SJCRH30 (cell line): ENCODE measurements at regions not wholly inside any gene's neighbourhood (a gene's known extent, or its start where the extent isn't known, plus 50 kb on each side); places are given as distances from the start of the nearest gene placed in this dataset.
"Not testable (repeated sequence)": the region's sequence is repeated elsewhere in the genome, so short reads cannot be mapped to it uniquely, and the experiment has no call there.

Experiments
- DNase-seq, 2 experiments: peaks; one replicate each; pipeline ENCODE4 v3.0.0-alpha.2; 2015 to 2020
- H3K27ac ChIP-seq: fragments of 250-450 bp; sonication (Bioruptor Pico); 2 replicates; pipeline ENCODE4 v1.5.1; 2020; ENCODE audit warnings: mild to moderate bottlenecking, moderate library complexity
- H3K27me3 ChIP-seq: fragments of 250-450 bp; sonication (Bioruptor Pico); 2 replicates; pipeline ENCODE4 v1.5.1; 2020; ENCODE audit warnings: mild to moderate bottlenecking, moderate library complexity
- H3K36me3 ChIP-seq: fragments of 250-450 bp; sonication (Bioruptor Pico); 2 replicates; pipeline ENCODE4 v1.5.1; 2020; ENCODE audit warnings: mild to moderate bottlenecking, moderate library complexity
- H3K4me1 ChIP-seq: fragments of 250-450 bp; sonication (Bioruptor Pico); 2 replicates; pipeline ENCODE4 v1.5.1; 2020; ENCODE audit warnings: mild to moderate bottlenecking, moderate library complexity
- H3K4me3 ChIP-seq: fragments of 250-450 bp; sonication (Bioruptor Pico); 2 replicates; pipeline ENCODE4 v1.5.1; 2020; ENCODE audit warnings: mild to moderate bottlenecking, moderate library complexity
- H3K9me3 ChIP-seq: fragments of 250-450 bp; sonication (Bioruptor Pico); replicated peaks from 2 replicates; pipeline ENCODE4 v1.5.1; 2020; ENCODE audit warnings: mild to moderate bottlenecking, moderate library complexity

GRCh38 chr5:18292146-18292545, 657.9 kb downstream of the TAF11L14 start:
- Histone ChIP-seq H3K4me3 (no peak overlapping the region), H3K4me1 (no peaks in the 10 kb centered on the region), H3K27me3 (no peaks in the 10 kb centered on the region), H3K27ac (no peak overlapping the region), H3K9me3 (no peaks in the 10 kb centered on the region), H3K36me3 (no peaks in the 10 kb centered on the region)
- no peak for DNase-seq

GRCh38 chr5:18295696-18296095, 661.4 kb downstream of the TAF11L14 start:
- H3K4me3 ChIP-seq, H3K27ac ChIP-seq, H3K27me3 ChIP-seq, H3K4me1 ChIP-seq, DNase-seq, H3K9me3 ChIP-seq, H3K36me3 ChIP-seq: not testable (repeated sequence)

- no peaks in the 10 kb centered on the region for H3K27me3 ChIP-seq
- H3K4me1 ChIP-seq: no peaks in the 10 kb centered on the region
- no peak for DNase-seq
- H3K27ac ChIP-seq: no peak overlapping the region
- H3K4me3 ChIP-seq: no peak overlapping the region
- no peaks in the 10 kb centered on the region for H3K36me3 ChIP-seq
- no peaks in the 10 kb centered on the region for H3K9me3 ChIP-seq
Observed at GRCh38 chr5:18299166-18299565, 664.9 kb downstream of the TAF11L14 start.

GRCh38 chr5:18305288-18305924, 671.1 kb downstream of the TAF11L14 start:
- H3K4me3 ChIP-seq: no peak overlapping the region
- no peaks in the 10 kb centered on the region for H3K27me3 ChIP-seq
- H3K36me3 ChIP-seq: no peaks in the 10 kb centered on the region
- H3K4me1 ChIP-seq: no peaks in the 10 kb centered on the region
- DNase-seq: peak in 1 of 2 experiments; percentile 41
- no peaks in the 10 kb centered on the region for H3K9me3 ChIP-seq
- H3K27ac ChIP-seq: no peak overlapping the region

GRCh38 chr5:18311266-18311665, 677.0 kb downstream of the TAF11L14 start:
- Histone ChIP-seq H3K36me3 (no peaks in the 10 kb centered on the region), H3K27me3 (no peaks in the 10 kb centered on the region), H3K4me1 (no peaks in the 10 kb centered on the region), H3K4me3 (no peak overlapping the region), H3K9me3 (no peaks in the 10 kb centered on the region), H3K27ac (no peak overlapping the region)
- DNase-seq: no peak

- Histone ChIP-seq H3K27me3 (no peaks in the 10 kb centered on the region), H3K27ac (no peak overlapping the region), H3K4me1 (no peaks in the 10 kb centered on the region), H3K4me3 (no peak overlapping the region), H3K36me3 (no peaks in the 10 kb centered on the region), H3K9me3 (no peaks in the 10 kb centered on the region)
- no peak for DNase-seq
Observed at GRCh38 chr5:18312016-18312415, 677.8 kb downstream of the TAF11L14 start.

- peak in 1 of 2 experiments; percentile 27 for DNase-seq
Observed at GRCh38 chr5:18314192-18314778, 680.0 kb downstream of the TAF11L14 start.

GRCh38 chr5:18321262-18321942, 687.1 kb downstream of the TAF11L14 start:
- DNase-seq: no peak
- H3K4me3 ChIP-seq: no peak overlapping the region
- H3K9me3 ChIP-seq: no peaks in the 10 kb centered on the region
- H3K27ac ChIP-seq: no peak overlapping the region
- H3K4me1 ChIP-seq: no peaks in the 10 kb centered on the region
- no peaks in the 10 kb centered on the region for H3K27me3 ChIP-seq
- no peaks in the 10 kb centered on the region for H3K36me3 ChIP-seq

More at GRCh38 chr5:18314192-18314778, 680.0 kb downstream of the TAF11L14 start:
- Histone ChIP-seq H3K36me3 (no peaks in the 10 kb centered on the region), H3K9me3 (no peaks in the 10 kb centered on the region), H3K4me3 (no peak overlapping the region), H3K27me3 (no peaks in the 10 kb centered on the region), H3K27ac (no peak overlapping the region), H3K4me1 (no peaks in the 10 kb centered on the region)

- no peak overlapping the region for H3K4me3 ChIP-seq
- no peak overlapping the region for H3K27ac ChIP-seq
- no peak for DNase-seq
- H3K9me3 ChIP-seq: no peaks in the 10 kb centered on the region
- no peaks in the 10 kb centered on the region for H3K27me3 ChIP-seq
- H3K36me3 ChIP-seq: no peaks in the 10 kb centered on the region
- no peaks in the 10 kb centered on the region for H3K4me1 ChIP-seq
Observed at GRCh38 chr5:18323891-18324290, 689.6 kb downstream of the TAF11L14 start.

GRCh38 chr5:18325431-18325830, 691.2 kb downstream of the TAF11L14 start:
- Histone ChIP-seq H3K27me3 (no peaks in the 10 kb centered on the region), H3K27ac (no peak overlapping the region), H3K36me3 (no peaks in the 10 kb centered on the region), H3K9me3 (no peaks in the 10 kb centered on the region), H3K4me1 (no peaks in the 10 kb centered on the region), H3K4me3 (no peak overlapping the region)
- no peak for DNase-seq

GRCh38 chr5:18329328-18329727, 695.1 kb downstream of the TAF11L14 start:
- Histone ChIP-seq H3K9me3 (no peaks in the 10 kb centered on the region), H3K27ac (no peak overlapping the region), H3K4me1 (no peaks in the 10 kb centered on the region), H3K27me3 (no peaks in the 10 kb centered on the region), H3K4me3 (no peak overlapping the region), H3K36me3 (no peaks in the 10 kb centered on the region)
- DNase-seq: no peak

- Histone ChIP-seq H3K4me1 (no peaks in the 10 kb centered on the region), H3K36me3 (no peaks in the 10 kb centered on the region), H3K27ac (no peak overlapping the region), H3K4me3 (no peak overlapping the region), H3K9me3 (no peaks in the 10 kb centered on the region), H3K27me3 (no peaks in the 10 kb centered on the region)
- no peak for DNase-seq
Observed at GRCh38 chr5:18333841-18334240, 699.6 kb downstream of the TAF11L14 start.

- H3K4me1 ChIP-seq: no peaks in the 10 kb centered on the region
- no peak overlapping the region for H3K4me3 ChIP-seq
- no peak for DNase-seq
- no peaks in the 10 kb centered on the region for H3K9me3 ChIP-seq
- no peaks in the 10 kb centered on the region for H3K27me3 ChIP-seq
- H3K36me3 ChIP-seq: no peaks in the 10 kb centered on the region
- H3K27ac ChIP-seq: no peak overlapping the region
Observed at GRCh38 chr5:18334949-18335348, 700.7 kb downstream of the TAF11L14 start.

- DNase-seq: no peak
Observed at GRCh38 chr5:18354828-18355227, 720.6 kb downstream of the TAF11L14 start.

GRCh38 chr5:18357486-18357885, 723.2 kb downstream of the TAF11L14 start:
- Histone ChIP-seq H3K9me3 (no peaks in the 10 kb centered on the region), H3K27ac (no peak overlapping the region), H3K27me3 (no peaks in the 10 kb centered on the region), H3K36me3 (no peaks in the 10 kb centered on the region), H3K4me3 (no peak overlapping the region), H3K4me1 (no peaks in the 10 kb centered on the region)
- no peak for DNase-seq

More at GRCh38 chr5:18354828-18355227, 720.6 kb downstream of the TAF11L14 start:
- Histone ChIP-seq H3K27ac (no peak overlapping the region), H3K36me3 (no peaks in the 10 kb centered on the region), H3K4me1 (no peaks in the 10 kb centered on the region), H3K4me3 (no peak overlapping the region), H3K27me3 (no peaks in the 10 kb centered on the region), H3K9me3 (no peaks in the 10 kb centered on the region)
